A549 (cell line): ENCODE measurements at regions not wholly inside any gene's neighbourhood (a gene's known extent, or its start where the extent isn't known, plus 50 kb on each side); places are given as distances from the start of the nearest gene placed in this dataset.

Source experiments
- ATAC-seq, 2 experiments: fragments of 200-7000 bp in 1 of 2; fragments of >200 bp in 1 of 2; cut with Nextera tagmentation in 1 of 2; cut with Tn5 transposase in 1 of 2; 3 replicates each; pipeline versions ENCODE4 v1.8.0 to v1.9.1; 2018 to 2020; ENCODE audit warnings: mild to moderate bottlenecking in 1 of 2, moderate library complexity in 1 of 2
- CTCF ChIA-PET: fragments of 300-600 bp; sonication (Branson Sonifier 250); formaldehyde crosslinking; extraction: SDS; loops from one replicate; lab custom pipeline; 2021; ENCODE audit warnings: antibody characterized with exemption, inconsistent platforms; lab: Yijun Ruan, JAX
- POLR2A ChIA-PET: fragments of 350-600 bp; formaldehyde crosslinking; extraction: SDS; loops from one replicate; lab custom pipeline; 2021; ENCODE audit warnings: antibody characterized with exemption, inconsistent platforms; lab: Yijun Ruan, JAX
- DNase-seq, 2 experiments: peaks; one replicate each; pipeline versions ENCODE4 v3.0.0 to v3.0.0-alpha.2; 2011 to 2016; ENCODE audit warnings: low read depth in 1 of 2, low spot score in 1 of 2
- FAIRE-seq: peaks from 2 replicates; lab custom pipeline; 2011; peaks lifted over from hg19 to GRCh38; lab: Jason Lieb, UNC
- H3K27ac ChIP-seq, 2 experiments: fragments of >200 bp; sonication (Bioruptor Twin); formaldehyde crosslinking; 3 replicates each; pipeline ENCODE4 v1.5.1; 2016 to 2017
- H3K4me1 ChIP-seq: fragments of >200 bp; sonication (Bioruptor Twin); formaldehyde crosslinking; 3 replicates; pipeline ENCODE4 v1.6.1; 2016
- H3K4me2 ChIP-seq: fragments of >200 bp; sonication (Bioruptor Twin); formaldehyde crosslinking; 3 replicates; pipeline ENCODE4 v1.6.1; 2016
- H3K4me3 ChIP-seq: fragments of >200 bp; sonication (Bioruptor Twin); formaldehyde crosslinking; 3 replicates; pipeline ENCODE4 v1.5.1; 2016
- H3K9me3 ChIP-seq: fragments of >200 bp; sonication (Bioruptor Twin); formaldehyde crosslinking; 3 replicates; pipeline ENCODE4 v1.6.1; 2016
- CHD2 ChIP-seq: fragments of 150-350 bp; IDR thresholded peaks from 2 replicates; pipeline ENCODE4 v1.6.1; 2014; ENCODE audit warnings: low read length; ENCODE audit not compliant: partially characterized antibody
- EHF ChIP-seq: fragments of 250-450 bp; sonication (Bioruptor Pico); IDR thresholded peaks from 2 replicates; pipeline ENCODE4 v1.5.0; 2020; ENCODE audit warnings: mild to moderate bottlenecking
- EHMT2 ChIP-seq: fragments of 200-600 bp; sonication (generic); IDR thresholded peaks from 2 replicates; pipeline ENCODE4 v1.6.1; 2016; ENCODE audit warnings: antibody characterized with exemption, low read depth, mild to moderate bottlenecking, moderate library complexity
- FOSL2 ChIP-seq, 2 experiments: fragments of 450-650 bp in 1 of 2; fragments of >200 bp in 1 of 2; sonication (Bioruptor Twin) in 1 of 2; formaldehyde crosslinking; IDR thresholded peaks; 2 replicates each; pipeline versions ENCODE4 v1.5.0 to v1.6.1; 2016 to 2020; ENCODE audit warnings: mild to moderate bottlenecking in 1 of 2, moderate library complexity in 1 of 2
- HEYL ChIP-seq: fragments of 250-450 bp; sonication (Bioruptor Pico); IDR thresholded peaks from 2 replicates; pipeline ENCODE4 v1.8.0; 2021; ENCODE audit warnings: mild to moderate bottlenecking, moderate library complexity
- JUNB ChIP-seq: fragments of >200 bp; sonication (Bioruptor Twin); formaldehyde crosslinking; IDR thresholded peaks from 2 replicates; pipeline ENCODE4 v1.6.1; 2016
- KDM5A ChIP-seq: fragments of 200-600 bp; sonication (generic); IDR thresholded peaks from 2 replicates; pipeline ENCODE4 v1.6.1; 2016; ENCODE audit warnings: antibody characterized with exemption, mild to moderate bottlenecking
- MAFK ChIP-seq: fragments of 450-650 bp; IDR thresholded peaks from 2 replicates; pipeline ENCODE4 v1.6.1; 2014; ENCODE audit not compliant: partially characterized antibody
- NPAS2 ChIP-seq: fragments of 250-450 bp; sonication (Bioruptor Pico); IDR thresholded peaks from 2 replicates; pipeline ENCODE4 v1.8.0; 2022; ENCODE audit warnings: mild to moderate bottlenecking, moderate library complexity, borderline replicate concordance
- RAD21 ChIP-seq, 2 experiments: fragments of >200 bp in 1 of 2; sonication (Bioruptor Twin) in 1 of 2; formaldehyde crosslinking in 1 of 2; IDR thresholded peaks in 1 of 2; conservative IDR thresholded peaks in 1 of 2; 2 replicates in 1 of 2; 3 replicates in 1 of 2; pipeline ENCODE4 v1.6.1; 2012 to 2018; ENCODE audit warnings: inconsistent platforms in 1 of 2
- RARB ChIP-seq: fragments of 250-450 bp; sonication (Bioruptor Pico); IDR thresholded peaks from 2 replicates; pipeline ENCODE4 v1.8.0; 2021; ENCODE audit warnings: mild to moderate bottlenecking, moderate library complexity
- RNF2 ChIP-seq: fragments of 200-600 bp; sonication (generic); IDR thresholded peaks from 2 replicates; pipeline ENCODE4 v1.6.1; 2016; ENCODE audit warnings: low read depth, mild to moderate bottlenecking, antibody characterized with exemption, moderate library complexity, borderline replicate concordance
- ZC3H11A ChIP-seq: fragments of 450-650 bp; IDR thresholded peaks from 2 replicates; pipeline ENCODE4 v1.6.1; 2014; ENCODE audit warnings: antibody characterized with exemption, mild to moderate bottlenecking
- ZNF302 ChIP-seq: fragments of 250-450 bp; sonication (Bioruptor Pico); IDR thresholded peaks from 2 replicates; pipeline ENCODE4 v1.9.0; 2021; ENCODE audit warnings: inconsistent platforms, mild to moderate bottlenecking, moderate library complexity
- WGBS: methylation state at CpG from one replicate; pipeline ENCODE4 v1.1.6; 2017; ENCODE audit errors: missing lambda C conversion rate; 5-methylcytosine and 5-hydroxymethylcytosine counted together
- TF ChIP-seq, protein P1 (sequence below): IDR thresholded peaks from 2 replicates; pipeline ENCODE4 v1.6.1; 2012
- TF ChIP-seq, protein P2 (sequence below): IDR thresholded peaks from 2 replicates; pipeline ENCODE4 v1.6.1; 2012
- TF ChIP-seq, protein P3 (sequence below): fragments of >200 bp; sonication (Bioruptor Twin); formaldehyde crosslinking; IDR thresholded peaks from 3 replicates; pipeline ENCODE4 v1.5.1; 2016
- TF ChIP-seq, protein P4 (sequence below): fragments of 250-450 bp; sonication (Bioruptor Pico); IDR thresholded peaks from 2 replicates; pipeline ENCODE4 v1.5.0; 2021; ENCODE audit warnings: mild to moderate bottlenecking, moderate library complexity, borderline replicate concordance
- TF ChIP-seq, protein P5 (sequence below): IDR thresholded peaks from 2 replicates; pipeline ENCODE4 v1.6.1; 2012; ENCODE audit warnings: low read depth, borderline replicate concordance

DNA sequence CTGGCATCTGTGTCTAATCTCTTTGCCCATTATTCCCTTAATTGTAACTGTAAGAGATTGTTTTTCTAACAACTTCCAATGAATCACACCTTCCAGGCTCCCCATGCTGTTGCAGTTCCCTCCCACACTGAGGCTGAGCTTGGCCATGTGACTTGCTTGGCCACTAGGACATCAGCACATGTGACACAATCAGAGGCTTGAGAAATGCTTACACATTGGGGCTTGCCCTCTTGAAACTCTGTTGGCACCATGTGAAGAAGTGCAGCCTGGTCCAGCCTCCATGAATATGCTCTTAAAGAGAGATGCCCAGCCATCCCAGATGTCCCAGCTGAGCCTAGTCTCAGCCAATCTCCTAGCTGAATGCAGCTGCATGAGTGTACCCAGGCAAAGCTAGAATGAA lies 326.8 kb upstream of the SOX2 start:
- no peak for FAIRE-seq

DNA sequence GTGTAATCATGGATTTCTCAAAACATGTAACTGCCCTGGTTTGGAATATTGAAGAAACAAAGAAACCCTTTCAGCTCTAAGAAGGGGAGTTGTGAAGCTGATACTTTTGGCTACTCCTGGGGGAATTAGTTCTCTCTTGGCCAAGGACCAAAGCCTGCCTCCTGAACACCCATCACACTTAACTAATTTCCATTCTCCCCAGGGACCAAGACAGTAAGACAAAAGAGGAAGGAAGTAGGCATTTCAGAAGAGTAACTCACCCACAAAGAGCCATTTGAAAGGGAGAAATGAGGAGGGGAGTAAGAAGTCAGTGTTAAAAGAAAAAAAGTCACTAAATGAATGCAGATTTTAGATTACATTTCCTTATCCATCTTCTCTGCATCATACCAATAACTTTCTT lies 328.0 kb upstream of the SOX2 start:
- ATAC-seq, result no peak
- no peak for FAIRE-seq

More for the DNA sequence above, 326.8 kb upstream of the SOX2 start:
- H3K4me3 ChIP-seq, result no peak overlapping the region
- no peak overlapping the region for H3K27ac ChIP-seq
- H3K4me1 ChIP-seq, result no peaks in the 10 kb centered on the region
- H3K9me3 ChIP-seq, result no peaks in the 10 kb centered on the region
- TF ChIP-seq HEYL (CRISPR knock-in tag), result no peak
- no peak for TF ChIP-seq ZNF302 (CRISPR knock-in tag)
- TF ChIP-seq, protein P1, sequence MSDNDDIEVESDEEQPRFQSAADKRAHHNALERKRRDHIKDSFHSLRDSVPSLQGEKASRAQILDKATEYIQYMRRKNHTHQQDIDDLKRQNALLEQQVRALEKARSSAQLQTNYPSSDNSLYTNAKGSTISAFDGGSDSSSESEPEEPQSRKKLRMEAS, result no peak
- TF ChIP-seq MAFK, result no peak
- TF ChIP-seq FOSL2 (IDR thresholded peaks at IDR 0.05), result no peak
- TF ChIP-seq FOSL2 (CRISPR knock-in tag; IDR thresholded peaks at IDR 0.05), result no peak
- TF ChIP-seq NPAS2 (CRISPR knock-in tag), result no peak
- no peak for TF ChIP-seq EHF (CRISPR knock-in tag)
- TF ChIP-seq, protein P2, sequence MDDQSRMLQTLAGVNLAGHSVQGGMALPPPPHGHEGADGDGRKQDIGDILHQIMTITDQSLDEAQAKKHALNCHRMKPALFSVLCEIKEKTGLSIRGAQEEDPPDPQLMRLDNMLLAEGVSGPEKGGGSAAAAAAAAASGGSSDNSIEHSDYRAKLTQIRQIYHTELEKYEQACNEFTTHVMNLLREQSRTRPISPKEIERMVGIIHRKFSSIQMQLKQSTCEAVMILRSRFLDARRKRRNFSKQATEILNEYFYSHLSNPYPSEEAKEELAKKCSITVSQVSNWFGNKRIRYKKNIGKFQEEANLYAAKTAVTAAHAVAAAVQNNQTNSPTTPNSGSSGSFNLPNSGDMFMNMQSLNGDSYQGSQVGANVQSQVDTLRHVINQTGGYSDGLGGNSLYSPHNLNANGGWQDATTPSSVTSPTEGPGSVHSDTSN, result no peak
- TF ChIP-seq, protein P3, sequence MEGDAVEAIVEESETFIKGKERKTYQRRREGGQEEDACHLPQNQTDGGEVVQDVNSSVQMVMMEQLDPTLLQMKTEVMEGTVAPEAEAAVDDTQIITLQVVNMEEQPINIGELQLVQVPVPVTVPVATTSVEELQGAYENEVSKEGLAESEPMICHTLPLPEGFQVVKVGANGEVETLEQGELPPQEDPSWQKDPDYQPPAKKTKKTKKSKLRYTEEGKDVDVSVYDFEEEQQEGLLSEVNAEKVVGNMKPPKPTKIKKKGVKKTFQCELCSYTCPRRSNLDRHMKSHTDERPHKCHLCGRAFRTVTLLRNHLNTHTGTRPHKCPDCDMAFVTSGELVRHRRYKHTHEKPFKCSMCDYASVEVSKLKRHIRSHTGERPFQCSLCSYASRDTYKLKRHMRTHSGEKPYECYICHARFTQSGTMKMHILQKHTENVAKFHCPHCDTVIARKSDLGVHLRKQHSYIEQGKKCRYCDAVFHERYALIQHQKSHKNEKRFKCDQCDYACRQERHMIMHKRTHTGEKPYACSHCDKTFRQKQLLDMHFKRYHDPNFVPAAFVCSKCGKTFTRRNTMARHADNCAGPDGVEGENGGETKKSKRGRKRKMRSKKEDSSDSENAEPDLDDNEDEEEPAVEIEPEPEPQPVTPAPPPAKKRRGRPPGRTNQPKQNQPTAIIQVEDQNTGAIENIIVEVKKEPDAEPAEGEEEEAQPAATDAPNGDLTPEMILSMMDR, result no peak
- TF ChIP-seq, protein P4, sequence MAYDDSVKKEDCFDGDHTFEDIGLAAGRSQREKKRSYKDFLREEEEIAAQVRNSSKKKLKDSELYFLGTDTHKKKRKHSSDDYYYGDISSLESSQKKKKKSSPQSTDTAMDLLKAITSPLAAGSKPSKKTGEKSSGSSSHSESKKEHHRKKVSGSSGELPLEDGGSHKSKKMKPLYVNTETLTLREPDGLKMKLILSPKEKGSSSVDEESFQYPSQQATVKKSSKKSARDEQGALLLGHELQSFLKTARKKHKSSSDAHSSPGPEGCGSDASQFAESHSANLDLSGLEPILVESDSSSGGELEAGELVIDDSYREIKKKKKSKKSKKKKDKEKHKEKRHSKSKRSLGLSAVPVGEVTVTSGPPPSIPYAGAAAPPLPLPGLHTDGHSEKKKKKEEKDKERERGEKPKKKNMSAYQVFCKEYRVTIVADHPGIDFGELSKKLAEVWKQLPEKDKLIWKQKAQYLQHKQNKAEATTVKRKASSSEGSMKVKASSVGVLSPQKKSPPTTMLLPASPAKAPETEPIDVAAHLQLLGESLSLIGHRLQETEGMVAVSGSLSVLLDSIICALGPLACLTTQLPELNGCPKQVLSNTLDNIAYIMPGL (CRISPR knock-in tag), result no peak
- no peak for TF ChIP-seq RNF2
- ATAC-seq, result no peak
- H3K4me2 ChIP-seq, result no peak overlapping the region
- DNase-seq, result no peak
- CTCF ChIA-PET, result interaction anchor here (0.6 kb wide), 1 partner anchor 294 kb away, joined by 3 read pairs; no protein-coding TSS in a partner anchor
- POLR2A ChIA-PET, result no interaction called here

DNA sequence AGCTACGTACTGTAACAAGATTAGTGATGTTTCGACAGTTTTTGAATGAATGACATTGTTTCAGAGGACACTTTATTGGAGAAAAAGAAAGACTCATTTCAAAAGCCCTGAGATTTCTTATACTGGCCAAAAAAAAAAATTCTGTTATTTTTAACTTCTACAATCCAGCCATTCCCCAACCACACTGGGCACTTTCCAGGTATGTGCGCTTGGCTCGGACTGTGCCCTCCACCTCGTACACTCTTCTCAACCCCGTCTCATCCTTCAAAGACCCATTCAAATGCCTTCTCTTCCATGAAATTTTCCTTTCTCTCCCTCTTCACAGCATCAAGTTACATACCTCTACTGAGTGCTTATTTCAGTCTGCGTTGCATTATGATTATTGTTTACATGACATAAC lies 328.5 kb upstream of the SOX2 start:
- FAIRE-seq, result no peak
- WGBS, result 12% methylated on average over 7 of the region's 7 CpGs
- Histone ChIP-seq H3K4me2 (no peak overlapping the region), H3K4me1 (no peaks in the 10 kb centered on the region), H3K27ac (no peak overlapping the region), H3K9me3 (no peaks in the 10 kb centered on the region), H3K4me3 (no peak overlapping the region)
- TF ChIP-seq, protein P2, result no peak
- TF ChIP-seq EHF (CRISPR knock-in tag), result no peak
- TF ChIP-seq ZC3H11A, result no peak
- TF ChIP-seq RAD21 (conservative IDR thresholded peaks at IDR 0.05 in 1 of 2, IDR thresholded peaks at IDR 0.05 in 1 of 2), result no peak
- no peak for TF ChIP-seq RNF2
- TF ChIP-seq JUNB, result no peak
- TF ChIP-seq, protein P4 (CRISPR knock-in tag), result no peak
- TF ChIP-seq, protein P5, sequence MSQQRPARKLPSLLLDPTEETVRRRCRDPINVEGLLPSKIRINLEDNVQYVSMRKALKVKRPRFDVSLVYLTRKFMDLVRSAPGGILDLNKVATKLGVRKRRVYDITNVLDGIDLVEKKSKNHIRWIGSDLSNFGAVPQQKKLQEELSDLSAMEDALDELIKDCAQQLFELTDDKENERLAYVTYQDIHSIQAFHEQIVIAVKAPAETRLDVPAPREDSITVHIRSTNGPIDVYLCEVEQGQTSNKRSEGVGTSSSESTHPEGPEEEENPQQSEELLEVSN, result no peak
- no peak for TF ChIP-seq RARB (CRISPR knock-in tag)
- TF ChIP-seq EHMT2, result no peak
- no peak for DNase-seq
- ChIA-PET CTCF (no interaction called here), POLR2A (no interaction called here)
- ATAC-seq, result no peak

More for the DNA sequence above, 328.0 kb upstream of the SOX2 start:
- Histone ChIP-seq H3K4me3 (no peak overlapping the region), H3K4me2 (no peak overlapping the region), H3K9me3 (no peaks in the 10 kb centered on the region), H3K4me1 (no peaks in the 10 kb centered on the region), H3K27ac (no peak overlapping the region)
- DNase-seq, result no peak
- TF ChIP-seq CHD2, result no peak
- TF ChIP-seq EHF (CRISPR knock-in tag), result no peak
- TF ChIP-seq ZNF302 (CRISPR knock-in tag), result no peak
- no peak for TF ChIP-seq KDM5A
- POLR2A ChIA-PET, result no interaction called here
- CTCF ChIA-PET, result no interaction called here
